Neural cell (in vitro differentiated cells): ENCODE measurements at regions not wholly inside any gene's neighbourhood (a gene's known extent, or its start where the extent isn't known, plus 50 kb on each side); places are given as distances from the start of the nearest gene placed in this dataset.
"Not testable (repeated sequence)": the region's sequence is repeated elsewhere in the genome, so short reads cannot be mapped to it uniquely, and the experiment has no call there.

Source experiments
- H2AFZ ChIP-seq: fragments of 200-600, 300-800 bp; sonication (generic), shearing (Covaris generic); 2 replicates; pipeline ENCODE4 v1.6.0; 2014; ENCODE audit warnings: low read depth, mild to moderate bottlenecking, antibody characterized with exemption, low read length, moderate library complexity
- H3F3A ChIP-seq: fragments of 200-600 bp; shearing (Covaris generic); 2 replicates; pipeline ENCODE4 v1.6.1; 2016; ENCODE audit warnings: mild to moderate bottlenecking, moderate library complexity, mixed read lengths, antibody characterized with exemption, low read length; ENCODE audit not compliant: insufficient read depth, poor library complexity, severe bottlenecking
- H3K27ac ChIP-seq: fragments of 200-600, 300-800 bp; sonication (generic), shearing (Covaris generic); 2 replicates; pipeline ENCODE4 v1.5.1; 2014; ENCODE audit warnings: mild to moderate bottlenecking, low read length, moderate library complexity
- H3K27me3 ChIP-seq: fragments of 300-800, 200-600 bp; sonication (generic), shearing (Covaris generic); 2 replicates; pipeline ENCODE4 v1.6.0; 2014; ENCODE audit warnings: mild to moderate bottlenecking, low read depth, low read length, moderate library complexity; ENCODE audit not compliant: insufficient read depth
- H3K36me3 ChIP-seq: fragments of 300-800, 200-600 bp; sonication (generic), shearing (Covaris generic); 2 replicates; pipeline ENCODE4 v1.5.1; 2014; ENCODE audit warnings: mild to moderate bottlenecking, antibody characterized with exemption, low read length, moderate library complexity; ENCODE audit not compliant: insufficient read depth
- H3K4me2 ChIP-seq: fragments of 300-800, 200-600 bp; sonication (generic), shearing (Covaris generic); 2 replicates; pipeline ENCODE4 v1.6.0; 2014; ENCODE audit warnings: mild to moderate bottlenecking, low read length
- H3K4me3 ChIP-seq: fragments of 300-800, 200-600 bp; sonication (generic), shearing (Covaris generic); 2 replicates; pipeline ENCODE4 v1.5.1; 2014; ENCODE audit warnings: mild to moderate bottlenecking, low read length, moderate library complexity
- H3K79me2 ChIP-seq: fragments of 200-600 bp; shearing (Covaris generic); replicated peaks from 2 replicates; pipeline ENCODE4 v1.6.0; 2014; ENCODE audit warnings: mild to moderate bottlenecking, low read length, moderate library complexity; ENCODE audit not compliant: insufficient read depth
- H3K9ac ChIP-seq: fragments of 300-800, 200-600 bp; sonication (generic), shearing (Covaris generic); 2 replicates; pipeline ENCODE4 v1.6.1; 2016; ENCODE audit warnings: mild to moderate bottlenecking, low read length, mixed read lengths
- H3K9me2 ChIP-seq: fragments of 200-600 bp; shearing (Covaris generic); 2 replicates; pipeline ENCODE4 v1.6.1; 2016; ENCODE audit warnings: mild to moderate bottlenecking, low read length, mixed read lengths; ENCODE audit not compliant: insufficient read depth
- H3K9me3 ChIP-seq: fragments of 200-600, 300-800 bp; sonication (generic), shearing (Covaris generic); 2 replicates; pipeline ENCODE4 v1.6.1; 2016; ENCODE audit warnings: mild to moderate bottlenecking, mixed run types, low read length, moderate library complexity, mixed read lengths
- H4K20me1 ChIP-seq: fragments of 200-600 bp; shearing (Covaris generic); 2 replicates; pipeline ENCODE4 v1.6.1; 2016; ENCODE audit warnings: mild to moderate bottlenecking, mixed run types; ENCODE audit not compliant: insufficient read depth
- EP300 ChIP-seq: fragments of 450-650 bp; conservative IDR thresholded peaks from 2 replicates; pipeline ENCODE4 v1.6.1; 2014; ENCODE audit warnings: antibody characterized with exemption, mild to moderate bottlenecking, moderate library complexity; ENCODE audit not compliant: poor library complexity, severe bottlenecking
- EZH2 ChIP-seq: fragments of 200-600, 300-800 bp; shearing (Covaris generic), sonication (generic); IDR thresholded peaks from 2 replicates; pipeline ENCODE4 v1.6.1; 2014; ENCODE audit warnings: antibody characterized with exemption, low read length, borderline replicate concordance, mild to moderate bottlenecking; ENCODE audit not compliant: insufficient read depth, poor library complexity, severe bottlenecking
- MXI1 ChIP-seq: fragments of 450-650 bp; conservative IDR thresholded peaks from 2 replicates; pipeline ENCODE4 v1.6.1; 2014; ENCODE audit warnings: antibody characterized with exemption, mild to moderate bottlenecking; ENCODE audit not compliant: poor library complexity, severe bottlenecking
- POLR2AphosphoS5 ChIP-seq: IDR thresholded peaks from 2 replicates; pipeline ENCODE4 v1.6.1; 2012
- RAD21 ChIP-seq: fragments of 450-650 bp; conservative IDR thresholded peaks from 2 replicates; pipeline ENCODE4 v1.6.1; 2014; ENCODE audit warnings: antibody characterized with exemption, mild to moderate bottlenecking, moderate library complexity
- REST ChIP-seq: IDR thresholded peaks from 2 replicates; pipeline ENCODE4 v1.6.1; 2012; ENCODE audit warnings: borderline replicate concordance
- SMC3 ChIP-seq: fragments of 450-650 bp; conservative IDR thresholded peaks from 2 replicates; pipeline ENCODE4 v1.6.1; 2014; ENCODE audit warnings: antibody characterized with exemption, mild to moderate bottlenecking, moderate library complexity; ENCODE audit not compliant: poor library complexity
- TAF1 ChIP-seq: IDR thresholded peaks from 2 replicates; pipeline ENCODE4 v1.6.1; 2012; ENCODE audit warnings: low read depth
- TF ChIP-seq, protein P1 (sequence below): fragments of 450-650 bp; IDR thresholded peaks from 2 replicates; pipeline ENCODE4 v1.5.1; 2014; ENCODE audit warnings: antibody characterized with exemption, mild to moderate bottlenecking, moderate library complexity; ENCODE audit not compliant: poor library complexity, severe bottlenecking

DNA sequence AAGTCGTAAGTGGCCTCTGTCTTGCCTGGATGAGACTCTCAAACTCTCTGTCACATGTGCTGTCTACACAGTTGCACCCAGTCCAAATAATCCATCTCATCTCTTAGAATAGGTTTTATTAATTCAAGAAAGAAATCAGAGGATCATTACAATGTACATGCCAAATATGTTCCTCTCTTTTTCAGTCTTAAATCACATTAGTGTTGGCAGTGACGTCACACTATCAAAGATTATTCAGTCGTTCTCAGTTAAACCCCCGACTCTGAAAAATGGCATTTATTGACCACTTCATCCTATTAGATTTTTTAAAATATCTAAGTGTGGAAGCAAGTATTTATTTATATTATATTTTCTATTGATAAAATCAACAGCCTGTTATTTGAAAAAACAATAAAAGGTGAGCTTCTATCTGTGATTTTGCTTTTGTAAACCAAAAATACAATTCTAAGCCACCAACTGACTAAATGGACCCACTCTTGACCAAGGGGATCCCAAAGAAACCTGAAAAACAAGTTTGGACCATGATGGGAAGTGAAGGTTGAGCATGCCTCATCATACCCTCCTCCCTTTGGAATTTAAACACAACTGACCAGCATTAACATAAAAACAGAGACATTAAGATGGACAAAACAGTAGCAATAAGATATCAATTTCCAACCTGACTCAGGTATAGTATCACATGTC lies 1894.4 kb upstream of the LRRTM1 start (continued):
- TF ChIP-seq, protein P1, sequence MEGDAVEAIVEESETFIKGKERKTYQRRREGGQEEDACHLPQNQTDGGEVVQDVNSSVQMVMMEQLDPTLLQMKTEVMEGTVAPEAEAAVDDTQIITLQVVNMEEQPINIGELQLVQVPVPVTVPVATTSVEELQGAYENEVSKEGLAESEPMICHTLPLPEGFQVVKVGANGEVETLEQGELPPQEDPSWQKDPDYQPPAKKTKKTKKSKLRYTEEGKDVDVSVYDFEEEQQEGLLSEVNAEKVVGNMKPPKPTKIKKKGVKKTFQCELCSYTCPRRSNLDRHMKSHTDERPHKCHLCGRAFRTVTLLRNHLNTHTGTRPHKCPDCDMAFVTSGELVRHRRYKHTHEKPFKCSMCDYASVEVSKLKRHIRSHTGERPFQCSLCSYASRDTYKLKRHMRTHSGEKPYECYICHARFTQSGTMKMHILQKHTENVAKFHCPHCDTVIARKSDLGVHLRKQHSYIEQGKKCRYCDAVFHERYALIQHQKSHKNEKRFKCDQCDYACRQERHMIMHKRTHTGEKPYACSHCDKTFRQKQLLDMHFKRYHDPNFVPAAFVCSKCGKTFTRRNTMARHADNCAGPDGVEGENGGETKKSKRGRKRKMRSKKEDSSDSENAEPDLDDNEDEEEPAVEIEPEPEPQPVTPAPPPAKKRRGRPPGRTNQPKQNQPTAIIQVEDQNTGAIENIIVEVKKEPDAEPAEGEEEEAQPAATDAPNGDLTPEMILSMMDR: no peak

DNA sequence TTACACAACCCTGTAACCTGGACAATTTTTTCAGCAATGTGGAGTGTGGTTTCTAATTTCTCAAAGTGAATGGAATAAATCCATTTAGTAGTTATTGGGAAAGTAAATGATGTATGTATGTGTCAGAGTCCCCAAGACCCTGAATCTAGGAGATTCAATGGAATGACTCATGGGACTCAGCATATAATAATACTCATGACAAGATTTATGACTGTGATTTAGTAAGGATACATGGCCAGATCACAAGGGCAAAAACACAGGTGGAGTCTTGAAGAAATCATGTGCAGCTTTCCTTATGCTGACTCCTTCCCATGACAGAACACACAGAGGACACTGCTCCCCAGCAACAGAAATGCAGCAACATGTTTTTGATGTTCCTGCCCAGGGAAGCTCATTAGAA lies 1877.7 kb upstream of the LRRTM1 start:
- no peaks in the 10 kb centered on the region for H3K27me3 ChIP-seq
- H3K9me3 ChIP-seq: no peaks in the 10 kb centered on the region
- no peak overlapping the region for H3K27ac ChIP-seq
- H2AFZ ChIP-seq: no peak overlapping the region
- H3K4me3 ChIP-seq: no peak overlapping the region
- no peaks in the 10 kb centered on the region for H3K36me3 ChIP-seq
- H3F3A ChIP-seq: no peaks in the 10 kb centered on the region
- no peaks in the 10 kb centered on the region for H3K9me2 ChIP-seq
- TF ChIP-seq REST (no peak), EZH2 (no peak), RAD21 (no peak), EP300 (no peak), POLR2AphosphoS5 (no peak), SMC3 (no peak), TAF1 (no peak), MXI1 (no peak)
- TF ChIP-seq, protein P1: no peak
- no peaks in the 10 kb centered on the region for H4K20me1 ChIP-seq
- no peak overlapping the region for H3K9ac ChIP-seq
- H3K4me2 ChIP-seq: no peak overlapping the region
- no peaks in the 10 kb centered on the region for H3K79me2 ChIP-seq

- not testable (repeated sequence) for H3F3A ChIP-seq, H3K4me2 ChIP-seq, H3K27me3 ChIP-seq, H4K20me1 ChIP-seq, H3K9ac ChIP-seq, H3K9me2 ChIP-seq, H3K4me3 ChIP-seq, H3K27ac ChIP-seq, H3K79me2 ChIP-seq, H3K9me3 ChIP-seq, H2AFZ ChIP-seq, H3K36me3 ChIP-seq
Observed at GRCh38 chr2:82175210-82175609, 1870.7 kb upstream of the LRRTM1 start.
